ENCODE measurements at regions not wholly inside any gene's neighbourhood (a gene's known extent, or its start where the extent isn't known, plus 50 kb on each side); places are given as distances from the start of the nearest gene placed in this dataset.
"Not testable (repeated sequence)": the region's sequence is repeated elsewhere in the genome, so short reads cannot be mapped to it uniquely, and the experiment has no call there.

DNA sequence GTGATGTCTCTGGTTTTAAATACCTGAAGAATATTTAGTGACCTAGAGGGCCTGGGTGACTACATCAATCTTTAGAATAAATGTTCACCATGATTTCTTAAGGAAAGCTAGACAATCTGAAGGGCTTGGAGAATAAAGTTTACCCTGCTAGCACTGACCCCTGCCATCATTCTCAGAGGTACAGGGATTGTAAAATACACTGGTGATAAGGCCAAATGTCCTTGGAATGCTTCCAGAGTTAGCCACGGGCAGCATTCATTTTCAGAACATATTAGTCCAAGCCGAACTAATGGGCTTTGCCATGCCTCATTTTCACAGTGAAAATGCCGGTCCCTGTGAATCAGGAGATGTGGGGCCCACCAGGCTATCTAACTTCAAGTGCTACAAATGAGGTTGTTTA lies 1381.7 kb upstream of the SEL1L start:
- H3K36me3 Mint-ChIP-seq (ENCODE audit: low read depth): no peaks in the 10 kb centered on the region
- no peaks in the 10 kb centered on the region for H3K4me1 Mint-ChIP-seq (ENCODE audit: low read depth)
- peaks cover 24% of the 10 kb centered on the region for H3K9me3 Mint-ChIP-seq
- H3K27me3 Mint-ChIP-seq (ENCODE audit: low read depth): no peaks in the 10 kb centered on the region
- H3K4me3 Mint-ChIP-seq: no peak overlapping the region
- H3K27ac Mint-ChIP-seq: no peak overlapping the region

DNA sequence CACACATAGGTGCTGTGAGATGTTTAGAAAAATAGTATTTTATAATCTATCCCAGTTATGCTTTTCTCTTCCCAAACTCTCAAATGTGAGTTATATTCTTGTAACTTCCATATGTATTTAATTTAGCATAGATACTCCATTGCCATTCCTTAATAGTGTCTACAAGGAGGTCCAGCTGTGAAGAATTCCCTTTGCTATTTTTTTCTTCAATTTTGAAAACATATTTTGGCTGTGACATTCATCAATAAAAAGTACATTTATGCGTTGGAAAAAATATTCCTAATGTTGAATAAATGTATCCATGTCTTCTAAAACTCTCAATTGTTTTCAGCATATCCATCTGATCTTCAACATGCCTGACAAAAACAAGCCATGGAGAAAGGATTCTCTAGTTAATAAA lies 1402.0 kb upstream of the SEL1L start:
- H3K9me3 Mint-ChIP-seq: peaks cover 16% of the 10 kb centered on the region
- no peaks in the 10 kb centered on the region for H3K4me1 Mint-ChIP-seq (ENCODE audit: low read depth)
- H3K27me3 Mint-ChIP-seq (ENCODE audit: low read depth): no peaks in the 10 kb centered on the region
- H3K36me3 Mint-ChIP-seq (ENCODE audit: low read depth): no peaks in the 10 kb centered on the region
- no peak overlapping the region for H3K4me3 Mint-ChIP-seq
- no peak overlapping the region for H3K27ac Mint-ChIP-seq

DNA sequence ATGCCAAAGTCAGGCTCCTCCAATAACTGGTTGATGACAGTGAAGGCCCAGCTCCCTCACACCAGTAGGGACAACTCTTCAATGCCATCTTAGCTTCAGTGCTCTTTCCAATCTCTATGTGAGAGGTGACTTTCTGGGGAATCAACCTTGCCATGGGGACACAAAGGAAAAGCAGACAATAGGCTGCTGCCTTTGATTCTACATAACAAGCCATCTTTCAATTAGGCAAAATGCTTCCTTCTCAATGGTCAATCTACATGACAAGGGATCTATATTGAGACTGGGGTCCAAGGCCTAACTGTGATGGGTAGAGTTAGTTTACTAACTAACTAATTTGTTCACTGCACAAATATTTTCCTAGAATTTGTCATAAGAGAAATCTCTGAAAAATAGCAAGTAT lies 1417.5 kb upstream of the SEL1L start:
- no peaks in the 10 kb centered on the region for H3K4me1 Mint-ChIP-seq (ENCODE audit: low read depth)
- H3K27me3 Mint-ChIP-seq (ENCODE audit: low read depth): no peaks in the 10 kb centered on the region
- H3K27ac Mint-ChIP-seq: no peak overlapping the region
- H3K36me3 Mint-ChIP-seq (ENCODE audit: low read depth): no peaks in the 10 kb centered on the region
- peaks cover 22% of the 10 kb centered on the region for H3K9me3 Mint-ChIP-seq
- no peak overlapping the region for H3K4me3 Mint-ChIP-seq

DNA sequence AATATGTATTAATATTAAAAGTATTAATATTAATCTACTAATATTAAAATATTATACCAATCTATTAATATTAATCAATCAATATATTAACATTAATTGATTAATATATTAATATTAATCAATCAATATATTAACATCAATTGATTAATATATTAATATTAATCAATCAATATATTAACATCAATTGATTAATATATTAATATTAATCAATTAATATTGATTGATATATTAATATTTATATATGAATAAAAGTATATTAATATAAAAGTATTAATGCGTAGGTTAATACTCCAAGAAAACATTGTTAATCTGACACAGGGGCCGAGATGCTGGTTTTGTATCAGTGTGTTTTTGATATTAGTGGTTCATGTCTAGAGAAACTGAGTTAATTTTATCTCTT lies 1430.1 kb upstream of the SEL1L start:
- Mint-ChIP-seq H3K36me3 (ENCODE audit: low read depth) (no peaks in the 10 kb centered on the region), H3K27ac (no peak overlapping the region), H3K4me3 (no peak overlapping the region)

DNA sequence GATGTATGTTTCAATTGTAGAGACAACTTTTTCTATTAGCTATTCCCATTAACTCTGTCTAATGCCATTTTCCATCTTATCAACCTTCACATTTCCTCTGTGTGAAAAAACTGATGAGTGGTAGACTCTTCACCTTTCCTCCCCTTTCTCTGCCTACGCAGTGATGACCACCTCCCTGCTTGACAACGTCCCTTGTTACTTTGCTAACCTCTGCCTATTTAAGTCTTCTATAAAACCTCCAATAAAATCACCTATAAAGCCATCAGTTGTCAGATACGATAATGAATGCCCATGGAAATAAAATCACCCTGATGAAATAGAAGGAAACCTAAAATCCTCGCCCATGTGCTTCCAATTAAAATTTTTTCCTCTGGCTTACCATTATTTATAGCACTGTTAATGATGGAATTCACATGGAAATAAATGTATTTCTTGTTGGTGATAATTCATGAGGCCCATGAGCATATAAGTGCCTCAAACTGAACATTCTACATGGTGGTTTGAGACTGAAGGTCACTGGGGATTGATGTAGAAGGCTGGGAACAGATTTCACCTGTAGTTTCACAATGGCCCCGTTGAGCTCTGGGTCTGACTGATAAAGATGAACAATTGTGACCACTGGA lies 1454.0 kb upstream of the SEL1L start:
- Mint-ChIP-seq H3K4me1 (ENCODE audit: low read depth) (no peaks in the 10 kb centered on the region), H3K4me3 (no peak overlapping the region), H3K9me3 (peaks cover 25% of the 10 kb centered on the region)

More for the DNA sequence above, 1430.1 kb upstream of the SEL1L start:
- Mint-ChIP-seq H3K9me3 (peaks cover 8% of the 10 kb centered on the region), H3K27me3 (ENCODE audit: low read depth) (no peaks in the 10 kb centered on the region), H3K4me1 (ENCODE audit: low read depth) (no peaks in the 10 kb centered on the region)

DNA sequence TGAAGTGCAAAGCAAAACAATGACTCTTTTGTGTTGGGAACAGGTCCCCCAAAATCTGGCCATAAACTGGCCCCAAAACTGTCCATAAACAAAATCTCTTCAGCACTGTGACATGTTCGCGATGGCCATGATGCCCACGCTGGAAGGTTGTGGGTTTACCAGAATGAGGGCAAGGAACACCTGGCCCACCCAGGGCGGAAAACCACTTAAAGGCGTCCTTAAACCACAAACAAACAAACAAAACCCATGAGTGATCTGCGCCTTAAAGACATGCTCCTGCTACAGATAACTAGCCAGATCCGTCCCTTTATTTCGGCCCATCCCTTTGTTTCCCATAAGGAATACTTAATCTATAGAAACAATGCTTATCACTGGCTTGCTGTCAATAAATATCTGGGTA lies 1460.9 kb upstream of the SEL1L start:
- H3K4me1 Mint-ChIP-seq (ENCODE audit: low read depth); H3K27ac Mint-ChIP-seq; H3K36me3 Mint-ChIP-seq (ENCODE audit: low read depth): not testable (repeated sequence)

More for the DNA sequence above, 1454.0 kb upstream of the SEL1L start:
- Mint-ChIP-seq H3K27me3 (ENCODE audit: low read depth) (no peaks in the 10 kb centered on the region), H3K36me3 (ENCODE audit: low read depth) (no peaks in the 10 kb centered on the region), H3K27ac (no peak overlapping the region)

DNA sequence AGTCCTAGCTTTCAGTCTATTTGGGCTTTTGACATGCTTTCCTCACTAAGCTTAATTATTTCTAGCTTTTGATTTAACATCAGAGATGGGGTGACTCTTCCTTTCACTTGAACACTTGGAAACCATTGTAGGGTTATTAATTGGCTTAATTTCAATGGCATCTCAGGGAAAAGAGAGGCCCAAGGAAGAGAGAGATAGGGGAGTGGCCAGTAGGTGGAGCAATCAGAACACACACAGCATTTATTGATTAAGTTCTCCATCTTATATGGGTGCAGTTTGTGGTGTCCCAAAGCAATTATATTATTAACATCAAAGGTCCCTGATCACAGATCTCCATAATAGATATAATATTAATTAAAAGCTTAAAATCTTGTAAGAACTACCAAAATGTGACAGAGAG lies 1466.1 kb upstream of the SEL1L start:
- Mint-ChIP-seq H3K27ac (no peak overlapping the region), H3K9me3 (peaks cover under 1% of the 10 kb centered on the region), H3K4me1 (ENCODE audit: low read depth) (no peaks in the 10 kb centered on the region), H3K27me3 (ENCODE audit: low read depth) (no peaks in the 10 kb centered on the region), H3K36me3 (ENCODE audit: low read depth) (no peaks in the 10 kb centered on the region), H3K4me3 (no peak overlapping the region)

More for the DNA sequence above, 1460.9 kb upstream of the SEL1L start:
- H3K9me3 Mint-ChIP-seq: peaks cover 10% of the 10 kb centered on the region
- H3K27me3 Mint-ChIP-seq (ENCODE audit: low read depth); H3K4me3 Mint-ChIP-seq: not testable (repeated sequence)

DNA sequence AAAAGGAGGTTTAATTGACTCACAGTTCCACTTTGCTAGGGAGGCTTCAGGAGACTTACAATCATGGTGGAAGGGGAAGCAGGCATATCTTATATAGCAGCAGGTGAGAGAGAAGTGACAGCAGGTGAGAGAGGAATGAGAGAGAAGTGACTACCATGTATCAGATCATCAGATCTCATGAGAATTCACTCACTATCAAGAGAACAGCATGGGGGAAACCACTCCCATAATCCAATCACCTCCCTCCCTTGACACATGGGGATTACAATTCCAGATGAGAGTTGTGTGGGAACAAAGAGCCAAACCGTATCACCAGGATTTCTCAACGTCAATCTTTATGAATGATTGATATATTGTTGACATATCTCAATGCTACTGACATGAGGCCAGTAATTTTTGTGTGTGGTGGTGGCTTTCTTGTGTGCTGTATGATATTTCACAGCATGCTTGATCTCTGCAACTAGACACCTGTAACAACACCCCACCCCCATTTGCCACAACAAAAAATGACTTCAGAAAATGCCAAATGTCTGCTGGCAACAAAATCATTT lies 1470.9 kb upstream of the SEL1L start:
- no peaks in the 10 kb centered on the region for H3K36me3 Mint-ChIP-seq (ENCODE audit: low read depth)
- H3K27me3 Mint-ChIP-seq (ENCODE audit: low read depth): no peaks in the 10 kb centered on the region
- no peak overlapping the region for H3K27ac Mint-ChIP-seq
- peaks cover 24% of the 10 kb centered on the region for H3K9me3 Mint-ChIP-seq
- no peaks in the 10 kb centered on the region for H3K4me1 Mint-ChIP-seq (ENCODE audit: low read depth)
- H3K4me3 Mint-ChIP-seq: no peak overlapping the region

DNA sequence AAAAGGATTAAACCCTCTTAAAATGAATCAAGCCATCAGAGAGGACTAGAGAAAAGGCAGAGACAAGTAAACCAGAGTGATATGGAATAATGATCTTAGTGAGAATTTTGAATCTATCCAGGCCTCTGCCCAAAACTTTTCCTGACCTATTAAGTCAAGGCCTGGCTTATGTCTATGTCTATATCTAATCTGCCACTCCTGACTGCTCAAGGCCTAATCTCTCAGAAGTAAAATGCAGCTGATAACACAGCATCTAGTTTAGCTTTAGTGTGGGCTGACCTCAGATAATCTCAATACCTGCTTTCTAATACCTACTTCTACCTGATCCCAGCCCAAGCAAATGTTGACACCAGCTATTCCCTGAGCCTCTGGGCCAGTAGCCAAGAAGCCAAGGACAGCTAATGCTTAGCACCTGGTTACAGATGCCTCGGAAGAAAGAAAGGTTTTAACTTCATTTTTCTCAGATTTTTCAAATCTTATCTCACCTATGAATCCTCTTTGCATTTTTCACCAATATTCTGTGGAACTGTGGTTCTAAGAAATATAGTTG lies 1472.5 kb upstream of the SEL1L start:
- Mint-ChIP-seq H3K4me3 (no peak overlapping the region), H3K9me3 (peaks cover 37% of the 10 kb centered on the region), H3K27me3 (ENCODE audit: low read depth) (no peaks in the 10 kb centered on the region), H3K27ac (no peak overlapping the region), H3K36me3 (ENCODE audit: low read depth) (no peaks in the 10 kb centered on the region), H3K4me1 (ENCODE audit: low read depth) (no peaks in the 10 kb centered on the region)

DNA sequence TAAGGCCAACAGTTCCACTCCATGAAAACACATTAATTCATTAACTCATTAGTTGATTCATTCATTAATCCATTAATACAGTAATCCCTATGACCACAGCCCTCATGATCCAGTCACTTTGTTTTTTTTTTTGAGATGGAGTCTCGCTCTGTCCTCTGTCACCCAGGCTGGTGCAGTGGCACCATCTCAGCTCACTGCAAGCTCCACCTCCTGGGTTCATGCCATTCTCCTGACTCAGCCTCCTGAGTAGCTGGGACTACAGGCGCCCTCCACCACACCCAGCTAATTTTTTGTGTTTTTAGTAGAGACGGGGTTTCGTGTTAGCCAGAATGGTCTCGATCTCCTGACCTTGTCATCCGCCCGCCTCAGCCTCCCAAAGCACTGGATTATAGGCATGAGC lies 1473.4 kb upstream of the SEL1L start:
- H3K27me3 Mint-ChIP-seq (ENCODE audit: low read depth); H3K36me3 Mint-ChIP-seq (ENCODE audit: low read depth); H3K4me1 Mint-ChIP-seq (ENCODE audit: low read depth); H3K4me3 Mint-ChIP-seq; H3K27ac Mint-ChIP-seq: not testable (repeated sequence)
- H3K9me3 Mint-ChIP-seq: peaks cover 37% of the 10 kb centered on the region

DNA sequence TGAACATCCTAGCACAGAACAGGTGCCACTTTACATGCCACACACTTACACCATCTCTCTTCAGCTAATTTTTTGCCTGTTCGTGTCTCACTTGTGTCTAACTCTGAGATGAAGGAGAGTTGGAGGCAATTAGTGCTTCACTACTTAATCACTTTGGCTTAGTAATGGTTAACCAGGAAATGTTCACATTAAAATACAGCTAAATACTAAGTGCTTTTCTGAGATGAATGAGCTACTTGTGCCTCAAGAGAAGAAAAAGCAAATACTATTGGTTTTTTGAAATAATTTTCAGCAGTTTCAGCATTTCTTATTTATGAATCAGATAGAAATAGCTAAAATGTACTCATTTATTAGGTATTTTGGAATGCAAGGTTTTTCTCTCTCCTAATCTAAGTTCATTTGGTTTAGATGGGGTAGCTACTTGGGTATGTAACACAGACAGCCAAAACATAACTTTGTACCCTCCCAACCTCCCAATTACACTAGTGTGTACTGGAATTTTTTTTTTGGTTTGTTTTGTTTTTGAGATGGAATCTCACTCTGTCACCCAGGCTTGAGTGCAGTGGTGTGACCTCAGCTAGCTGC lies 1474.1 kb upstream of the SEL1L start:
- H3K27me3 Mint-ChIP-seq (ENCODE audit: low read depth): no peaks in the 10 kb centered on the region
- no peak overlapping the region for H3K4me3 Mint-ChIP-seq
- no peak overlapping the region for H3K27ac Mint-ChIP-seq
- no peaks in the 10 kb centered on the region for H3K4me1 Mint-ChIP-seq (ENCODE audit: low read depth)
- no peaks in the 10 kb centered on the region for H3K36me3 Mint-ChIP-seq (ENCODE audit: low read depth)
- peaks cover 37% of the 10 kb centered on the region for H3K9me3 Mint-ChIP-seq

DNA sequence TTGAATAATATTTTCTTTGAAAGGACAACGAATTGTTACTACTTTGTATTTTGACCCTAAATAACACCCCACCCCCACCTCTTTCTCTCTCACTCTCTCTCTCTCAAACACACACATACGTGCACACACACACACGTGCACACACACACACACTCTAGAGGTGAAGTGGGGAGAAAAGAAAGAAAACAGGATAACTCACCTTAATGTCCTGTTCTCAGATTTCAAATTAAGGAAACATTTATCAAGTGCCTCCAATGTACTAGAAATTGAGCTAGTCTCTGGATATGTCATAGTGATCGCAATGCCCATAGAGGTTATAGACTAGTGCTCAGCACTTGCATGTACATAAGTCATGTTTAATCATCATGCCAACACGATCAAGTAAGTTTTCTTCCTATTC lies 1483.6 kb upstream of the SEL1L start:
- Mint-ChIP-seq H3K4me1 (ENCODE audit: low read depth) (no peaks in the 10 kb centered on the region), H3K4me3 (no peak overlapping the region), H3K36me3 (ENCODE audit: low read depth) (no peaks in the 10 kb centered on the region), H3K27me3 (ENCODE audit: low read depth) (no peaks in the 10 kb centered on the region), H3K9me3 (peaks cover 10% of the 10 kb centered on the region), H3K27ac (no peak overlapping the region)

DNA sequence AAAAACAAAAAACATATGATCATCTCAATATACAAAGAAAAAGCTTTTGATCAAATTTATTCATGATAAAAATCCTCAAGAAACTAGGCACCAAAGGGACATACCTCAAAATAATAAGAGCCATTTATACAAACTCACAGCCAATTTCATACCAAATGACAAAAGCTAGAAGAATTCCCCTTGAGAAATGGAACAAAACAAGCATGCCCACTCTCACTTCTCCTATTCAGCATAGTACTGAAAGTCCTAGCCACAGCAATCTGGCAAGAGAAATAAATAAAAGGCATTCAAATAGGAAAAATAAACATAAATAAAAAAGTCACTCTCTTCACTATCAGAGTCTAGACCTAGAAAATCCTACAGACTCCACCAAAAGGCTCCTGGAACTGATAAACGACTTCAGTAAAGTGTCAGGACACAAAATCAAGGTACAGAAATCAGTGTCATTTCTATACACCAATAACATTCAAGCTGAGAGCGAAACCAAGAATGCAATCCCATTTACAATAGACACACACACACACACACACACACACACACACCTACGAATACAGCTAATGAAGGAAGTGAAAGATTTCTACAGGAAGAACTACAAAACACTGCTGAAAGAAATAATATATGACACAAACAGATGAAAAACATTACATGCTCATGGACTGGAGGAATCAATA lies 1486.2 kb upstream of the SEL1L start:
- Mint-ChIP-seq H3K36me3 (ENCODE audit: low read depth) (no peaks in the 10 kb centered on the region), H3K4me1 (ENCODE audit: low read depth) (no peaks in the 10 kb centered on the region), H3K27ac (no peak overlapping the region), H3K9me3 (peaks cover 7% of the 10 kb centered on the region), H3K27me3 (ENCODE audit: low read depth) (no peaks in the 10 kb centered on the region), H3K4me3 (no peak overlapping the region)

DNA sequence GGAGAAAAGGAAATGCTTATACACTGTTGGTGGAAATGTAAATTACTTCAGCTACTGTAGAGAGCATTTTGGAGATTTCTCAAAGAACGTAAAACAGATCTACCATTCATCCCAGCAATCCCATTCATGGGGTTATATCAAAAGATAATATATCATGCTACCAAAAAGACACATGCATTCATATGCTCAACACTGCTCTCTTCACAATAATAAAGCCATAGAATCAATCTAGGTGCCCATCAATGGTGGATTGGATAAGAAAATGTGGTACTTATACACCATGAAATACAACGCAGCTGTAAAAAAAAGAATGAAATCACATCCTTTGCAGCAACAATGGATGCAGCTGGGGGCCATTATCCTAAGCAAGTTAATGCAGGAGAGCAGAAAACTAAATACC lies 1487.7 kb upstream of the SEL1L start:
- no peaks in the 10 kb centered on the region for H3K4me1 Mint-ChIP-seq (ENCODE audit: low read depth)
- H3K4me3 Mint-ChIP-seq: no peak overlapping the region
- no peaks in the 10 kb centered on the region for H3K36me3 Mint-ChIP-seq (ENCODE audit: low read depth)
- H3K9me3 Mint-ChIP-seq: peaks cover 10% of the 10 kb centered on the region
- H3K27ac Mint-ChIP-seq: no peak overlapping the region
- no peaks in the 10 kb centered on the region for H3K27me3 Mint-ChIP-seq (ENCODE audit: low read depth)

DNA sequence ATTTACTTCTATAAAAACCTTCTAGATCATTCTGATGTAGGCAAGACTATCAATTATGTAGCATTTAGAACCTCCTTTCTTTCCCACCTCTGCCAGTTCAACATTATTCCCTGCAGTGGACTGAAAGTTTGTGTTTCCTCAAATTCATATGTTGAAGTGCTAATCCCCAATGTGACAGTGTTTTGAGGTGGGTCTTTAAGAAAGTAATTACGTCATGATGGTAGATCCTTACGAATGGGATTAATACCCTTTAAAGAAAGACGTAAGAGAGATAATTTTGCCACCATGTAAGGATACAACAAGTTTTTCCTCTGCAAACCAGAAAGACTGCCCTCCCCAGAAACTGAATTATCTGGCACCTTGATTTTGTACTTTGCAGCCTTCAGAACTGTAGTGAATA lies 1489.7 kb upstream of the SEL1L start:
- H3K9me3 Mint-ChIP-seq: peaks cover 8% of the 10 kb centered on the region
- H3K27me3 Mint-ChIP-seq (ENCODE audit: low read depth): no peaks in the 10 kb centered on the region
- no peak overlapping the region for H3K4me3 Mint-ChIP-seq
- no peaks in the 10 kb centered on the region for H3K4me1 Mint-ChIP-seq (ENCODE audit: low read depth)
- H3K36me3 Mint-ChIP-seq (ENCODE audit: low read depth): no peaks in the 10 kb centered on the region
- H3K27ac Mint-ChIP-seq: no peak overlapping the region
